SK-N-MC (cell line): ENCODE measurements at regions not wholly inside any gene's neighbourhood (a gene's known extent, or its start where the extent isn't known, plus 50 kb on each side); places are given as distances from the start of the nearest gene placed in this dataset.

ENCODE experiments used
- DNase-seq: peaks from one replicate; pipeline ENCODE4 v3.0.0-alpha.2; 2011; ENCODE audit warnings: low read depth, low spot score
- H3K27ac ChIP-seq: fragments of 200-600 bp; sonication (generic); 2 replicates; pipeline ENCODE4 v1.5.1; 2016; ENCODE audit warnings: mixed run types
- H3K36me3 ChIP-seq: fragments of 200-600 bp; sonication (generic); 2 replicates; pipeline ENCODE4 v1.6.1; 2017; ENCODE audit warnings: antibody characterized with exemption, low read length, mixed read lengths; ENCODE audit not compliant: insufficient read depth
- H3K4me3 ChIP-seq: fragments of 200-600 bp; sonication (generic); 2 replicates; pipeline ENCODE4 v1.5.1; 2016
- H3K9ac ChIP-seq: fragments of 200-600 bp; sonication (generic); 2 replicates; pipeline ENCODE4 v1.8.0; 2017; ENCODE audit warnings: mixed run types, mixed read lengths; ENCODE audit not compliant: insufficient read length
- H3K9me3 ChIP-seq: fragments of 200-600 bp; sonication (generic); 2 replicates; pipeline ENCODE4 v1.6.1; 2017; ENCODE audit warnings: low read depth, mild to moderate bottlenecking, antibody characterized with exemption, low read length, moderate library complexity, mixed read lengths
- EZH2 ChIP-seq: fragments of 200-600 bp; sonication (generic); IDR thresholded peaks from one replicate; pipeline ENCODE4 v1.6.1; 2017; ENCODE audit warnings: antibody characterized with exemption
- FOXP2 ChIP-seq: optimal IDR thresholded peaks from 2 replicates; pipeline ENCODE3; 2011; ENCODE audit warnings: mild to moderate bottlenecking, moderate library complexity; ENCODE audit not compliant: insufficient read depth; ENCODE audit errors: extremely low read length, control extremely low read depth
- POLR2AphosphoS5 ChIP-seq: IDR thresholded peaks from 2 replicates; pipeline ENCODE4 v1.6.1; 2012; ENCODE audit warnings: mild to moderate bottlenecking, low read depth, low read length, borderline replicate concordance

GRCh38 chr6:118715376-118715775 lies 64.0 kb upstream of the CEP85L start:
- Histone ChIP-seq H3K4me3 (no peak overlapping the region), H3K36me3 (no peaks in the 10 kb centered on the region), H3K9me3 (no peaks in the 10 kb centered on the region), H3K27ac (no peak overlapping the region), H3K9ac (no peak overlapping the region)
- no peak for TF ChIP-seq POLR2AphosphoS5
- no peak for TF ChIP-seq FOXP2
- no peak for TF ChIP-seq EZH2
- no peak for DNase-seq

DNA sequence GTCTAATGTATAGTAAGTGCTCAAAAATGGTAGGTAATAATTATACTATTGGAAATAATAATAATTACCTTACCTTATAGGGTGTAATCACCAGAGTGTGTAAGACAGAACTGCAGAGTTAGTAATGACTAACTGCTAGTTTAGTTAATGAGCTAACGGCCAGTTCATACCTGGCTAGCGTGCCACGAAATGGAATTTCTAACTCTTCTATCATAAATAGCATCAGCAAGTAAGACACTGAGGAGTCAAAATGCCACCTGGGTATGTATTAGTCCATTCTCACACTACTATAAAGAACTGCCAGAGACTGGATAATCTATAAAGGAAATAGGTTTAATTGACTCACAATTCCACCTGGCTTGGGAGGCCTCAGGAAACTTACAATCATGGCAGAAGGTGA lies 63.4 kb upstream of the CEP85L start:
- H3K4me3 ChIP-seq = no peak overlapping the region
- no peak for DNase-seq
- H3K36me3 ChIP-seq = no peaks in the 10 kb centered on the region
- no peaks in the 10 kb centered on the region for H3K9me3 ChIP-seq
- TF ChIP-seq EZH2 = no peak
- no peak for TF ChIP-seq FOXP2
- no peak for TF ChIP-seq POLR2AphosphoS5
- no peak overlapping the region for H3K9ac ChIP-seq
- no peak overlapping the region for H3K27ac ChIP-seq

DNA sequence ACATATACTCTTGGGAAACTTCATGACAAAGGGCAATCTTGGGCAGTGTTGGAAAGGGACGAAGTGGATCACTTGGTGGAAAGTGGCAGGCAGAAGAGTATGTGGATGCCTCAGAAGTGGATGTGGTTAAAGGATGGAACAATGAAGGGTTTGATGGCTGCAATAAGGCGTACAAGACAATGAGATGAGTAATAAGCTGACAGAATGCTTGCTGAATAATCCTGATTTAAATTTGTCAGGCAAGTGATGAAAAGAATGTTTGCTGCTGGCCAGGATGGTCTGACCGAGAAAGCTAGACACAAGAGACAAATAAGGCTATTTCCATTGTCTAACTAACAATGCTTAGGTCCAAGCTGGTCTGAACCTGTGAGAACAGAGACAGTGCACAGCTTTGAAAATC lies 61.6 kb upstream of the CEP85L start:
- DNase-seq = no peak
- Histone ChIP-seq H3K36me3 (no peaks in the 10 kb centered on the region), H3K9me3 (no peaks in the 10 kb centered on the region), H3K9ac (no peak overlapping the region), H3K4me3 (no peak overlapping the region), H3K27ac (no peak overlapping the region)
- TF ChIP-seq POLR2AphosphoS5 (no peak), EZH2 (no peak)

DNA sequence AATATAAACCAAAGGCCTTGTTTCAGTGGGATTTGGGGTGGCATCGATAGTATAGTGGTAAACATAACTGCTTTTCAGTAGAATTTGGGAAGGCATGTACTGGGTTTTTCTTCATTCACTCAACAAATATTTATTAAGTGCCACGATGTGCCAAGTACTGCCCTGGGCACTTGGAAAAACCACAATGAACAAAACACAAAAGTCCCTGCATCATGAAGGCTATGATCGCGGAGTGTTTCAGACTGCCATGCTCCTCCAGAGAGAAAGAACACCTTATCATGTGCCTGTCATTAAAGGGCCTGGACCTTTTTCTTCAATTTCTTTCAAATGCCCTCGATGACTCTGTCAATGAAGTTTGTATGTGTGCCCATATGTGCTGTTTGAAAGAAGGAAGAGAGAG lies 59.2 kb upstream of the CEP85L start:
- no peak overlapping the region for H3K4me3 ChIP-seq
- DNase-seq = no peak

GRCh38 chr6:118709859-118710350 lies 58.5 kb upstream of the CEP85L start:
- peak overlapping the region; percentile 64; the same call in 1 of the 2 replicates for H3K27ac ChIP-seq
- peak overlapping the region; percentile 73 for H3K4me3 ChIP-seq
- no peaks in the 10 kb centered on the region for H3K36me3 ChIP-seq
- no peaks in the 10 kb centered on the region for H3K9me3 ChIP-seq
- TF ChIP-seq FOXP2 (no peak), POLR2AphosphoS5 (peak; percentile 61), EZH2 (no peak)
- H3K9ac ChIP-seq = no peak overlapping the region
- peak; percentile 60 for DNase-seq

More for the DNA sequence above, 59.2 kb upstream of the CEP85L start:
- no peaks in the 10 kb centered on the region for H3K9me3 ChIP-seq
- no peak overlapping the region for H3K9ac ChIP-seq
- H3K36me3 ChIP-seq = no peaks in the 10 kb centered on the region
- no peak for TF ChIP-seq POLR2AphosphoS5
- TF ChIP-seq FOXP2 = no peak
- TF ChIP-seq EZH2 = no peak
- no peak overlapping the region for H3K27ac ChIP-seq

- no peaks in the 10 kb centered on the region for H3K36me3 ChIP-seq
- H3K4me3 ChIP-seq = peak overlapping the region; percentile 73
- peak overlapping the region; percentile 48 for H3K9ac ChIP-seq
- no peak overlapping the region; the same call in 1 of the 2 replicates for H3K27ac ChIP-seq
- no peak for DNase-seq
- TF ChIP-seq EZH2 (no peak), POLR2AphosphoS5 (no peak), FOXP2 (no peak)
- no peaks in the 10 kb centered on the region for H3K9me3 ChIP-seq
Measured at GRCh38 chr6:118708744-118709143, 57.4 kb upstream of the CEP85L start.

DNA sequence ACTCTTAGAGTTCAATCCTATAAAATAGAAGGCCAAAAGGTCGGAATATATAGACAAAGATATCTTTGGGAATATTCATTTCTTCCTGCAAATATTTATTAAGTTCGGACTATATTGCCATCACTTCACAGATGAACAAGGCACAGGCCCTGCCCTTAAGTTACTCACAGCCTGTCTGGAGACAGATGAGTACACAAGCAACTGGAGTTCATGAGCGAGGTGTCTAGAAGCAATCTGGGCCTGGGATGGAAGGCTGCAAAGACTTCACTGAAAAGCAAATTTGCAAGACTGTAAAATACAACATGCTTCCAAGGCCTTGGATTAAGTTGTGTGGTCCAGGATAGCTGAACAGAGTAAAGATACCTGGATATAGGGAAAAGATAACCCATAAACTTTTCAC lies 56.7 kb upstream of the CEP85L start:
- Histone ChIP-seq H3K36me3 (no peaks in the 10 kb centered on the region), H3K9me3 (no peaks in the 10 kb centered on the region), H3K4me3 (no peak overlapping the region), H3K27ac (no peak overlapping the region), H3K9ac (no peak overlapping the region)
- no peak for DNase-seq
- TF ChIP-seq FOXP2 = no peak
- TF ChIP-seq POLR2AphosphoS5 = no peak
- TF ChIP-seq EZH2 = no peak

DNA sequence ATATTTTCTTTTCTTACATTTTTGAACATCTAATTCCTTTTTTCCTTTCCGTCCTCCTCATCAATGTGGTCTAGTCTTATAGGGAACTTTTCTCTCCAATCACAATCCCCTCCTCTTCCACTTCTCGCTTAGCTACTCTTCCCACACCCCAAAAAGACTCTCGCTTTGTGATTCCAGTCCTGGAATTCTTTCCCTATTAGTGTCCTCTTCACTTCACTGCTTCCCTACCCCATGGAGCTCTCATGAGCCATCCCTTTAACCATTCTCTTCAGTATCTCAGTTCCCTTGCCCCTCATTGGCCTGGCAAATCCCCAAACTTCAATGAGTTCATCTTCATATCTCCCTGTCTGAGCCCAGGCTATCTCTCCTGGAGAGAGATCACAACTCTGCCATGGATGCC lies 55.3 kb upstream of the CEP85L start:
- no peaks in the 10 kb centered on the region for H3K36me3 ChIP-seq
- H3K9me3 ChIP-seq = no peaks in the 10 kb centered on the region
- DNase-seq = no peak
- no peak overlapping the region for H3K4me3 ChIP-seq
- no peak for TF ChIP-seq POLR2AphosphoS5
- TF ChIP-seq EZH2 = no peak
- TF ChIP-seq FOXP2 = no peak
- H3K27ac ChIP-seq = no peak overlapping the region
- H3K9ac ChIP-seq = no peak overlapping the region
